ENCODE measurements at regions not wholly inside any gene's neighbourhood (a gene's known extent, or its start where the extent isn't known, plus 50 kb on each side); places are given as distances from the start of the nearest gene placed in this dataset.

DNA sequence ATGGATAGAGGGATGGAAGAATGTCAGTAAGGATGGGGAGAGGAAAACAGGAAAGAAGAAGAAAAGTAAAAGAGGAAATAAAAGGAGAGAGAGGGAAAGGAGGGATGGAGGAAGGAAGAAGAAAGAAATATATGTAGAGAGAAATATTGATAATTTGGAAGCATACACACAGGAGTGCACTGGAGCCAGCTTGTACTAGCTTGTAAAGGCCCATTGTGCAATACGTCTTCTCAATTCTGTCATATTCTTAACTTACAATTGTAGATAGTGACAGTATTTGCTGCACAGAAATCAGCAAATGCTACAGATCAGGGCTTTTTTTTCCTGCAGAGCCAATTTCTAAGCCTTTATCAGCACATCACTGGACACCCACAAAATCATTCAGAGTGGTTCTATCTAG lies 458.8 kb upstream of the WWC1 start:
- TF ChIP-seq, protein P1, sequence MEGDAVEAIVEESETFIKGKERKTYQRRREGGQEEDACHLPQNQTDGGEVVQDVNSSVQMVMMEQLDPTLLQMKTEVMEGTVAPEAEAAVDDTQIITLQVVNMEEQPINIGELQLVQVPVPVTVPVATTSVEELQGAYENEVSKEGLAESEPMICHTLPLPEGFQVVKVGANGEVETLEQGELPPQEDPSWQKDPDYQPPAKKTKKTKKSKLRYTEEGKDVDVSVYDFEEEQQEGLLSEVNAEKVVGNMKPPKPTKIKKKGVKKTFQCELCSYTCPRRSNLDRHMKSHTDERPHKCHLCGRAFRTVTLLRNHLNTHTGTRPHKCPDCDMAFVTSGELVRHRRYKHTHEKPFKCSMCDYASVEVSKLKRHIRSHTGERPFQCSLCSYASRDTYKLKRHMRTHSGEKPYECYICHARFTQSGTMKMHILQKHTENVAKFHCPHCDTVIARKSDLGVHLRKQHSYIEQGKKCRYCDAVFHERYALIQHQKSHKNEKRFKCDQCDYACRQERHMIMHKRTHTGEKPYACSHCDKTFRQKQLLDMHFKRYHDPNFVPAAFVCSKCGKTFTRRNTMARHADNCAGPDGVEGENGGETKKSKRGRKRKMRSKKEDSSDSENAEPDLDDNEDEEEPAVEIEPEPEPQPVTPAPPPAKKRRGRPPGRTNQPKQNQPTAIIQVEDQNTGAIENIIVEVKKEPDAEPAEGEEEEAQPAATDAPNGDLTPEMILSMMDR (IDR thresholded peaks at IDR 0.05): no peak

DNA sequence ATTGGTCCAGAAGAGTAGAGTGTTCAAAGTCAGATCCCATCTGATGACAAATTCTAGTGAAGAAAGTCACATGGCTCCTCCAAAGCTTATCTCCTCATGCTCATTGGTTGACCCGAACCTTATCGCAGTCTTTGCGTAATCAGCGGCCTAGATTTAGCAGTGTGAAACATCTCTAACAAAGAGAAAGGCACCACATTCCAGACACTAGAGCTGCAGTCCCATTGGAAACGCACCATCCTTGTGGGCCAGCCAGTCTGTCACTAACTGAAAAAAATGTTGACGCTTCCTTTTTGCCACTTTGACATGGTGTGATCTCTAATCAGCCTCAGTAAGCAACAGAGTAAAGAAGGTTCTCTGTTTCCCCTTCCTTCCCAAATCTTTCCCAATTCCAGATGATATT lies 458.0 kb upstream of the WWC1 start:
- TF ChIP-seq, protein P1 (IDR thresholded peaks at IDR 0.05): no peak

DNA sequence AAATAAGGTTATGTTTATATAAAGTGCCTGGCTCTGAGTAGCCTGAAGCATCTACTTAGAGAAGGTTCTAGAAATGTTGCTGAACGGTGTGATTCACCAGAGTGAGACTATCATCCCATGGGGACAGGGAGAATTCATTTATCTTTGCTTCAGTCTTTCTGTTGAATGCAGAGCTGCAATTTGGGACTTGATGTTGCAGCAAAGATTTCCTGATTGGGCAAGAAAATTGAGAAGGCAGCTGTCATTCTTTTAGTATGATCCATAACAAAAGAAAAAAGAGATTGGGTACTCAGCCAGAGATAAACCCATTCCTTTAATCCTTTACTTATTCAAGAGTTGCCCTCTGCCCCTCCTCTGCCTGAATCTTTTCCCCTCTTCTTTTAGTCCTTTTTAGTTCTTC lies 456.3 kb upstream of the WWC1 start:
- TF ChIP-seq, protein P1 (IDR thresholded peaks at IDR 0.05): no peak

DNA sequence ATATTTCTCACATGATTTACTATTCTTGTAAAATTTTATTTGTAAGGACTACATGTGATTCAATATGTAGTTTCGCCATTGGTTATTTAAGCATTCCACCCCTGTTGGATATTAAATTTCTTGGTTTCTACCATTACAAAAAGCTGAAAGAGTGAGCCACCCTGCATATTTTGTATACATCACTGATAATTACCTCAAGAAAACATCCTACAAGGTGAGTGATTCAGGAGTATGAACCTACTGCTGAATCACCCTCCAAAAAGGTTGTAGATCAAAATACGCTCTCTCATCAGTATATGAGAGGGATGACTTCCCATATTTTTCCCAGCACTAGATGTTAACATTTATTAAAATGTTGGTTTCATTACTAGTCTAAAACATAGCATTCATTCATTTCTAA lies 454.3 kb upstream of the WWC1 start:
- TF ChIP-seq, protein P1 (IDR thresholded peaks at IDR 0.05): no peak

DNA sequence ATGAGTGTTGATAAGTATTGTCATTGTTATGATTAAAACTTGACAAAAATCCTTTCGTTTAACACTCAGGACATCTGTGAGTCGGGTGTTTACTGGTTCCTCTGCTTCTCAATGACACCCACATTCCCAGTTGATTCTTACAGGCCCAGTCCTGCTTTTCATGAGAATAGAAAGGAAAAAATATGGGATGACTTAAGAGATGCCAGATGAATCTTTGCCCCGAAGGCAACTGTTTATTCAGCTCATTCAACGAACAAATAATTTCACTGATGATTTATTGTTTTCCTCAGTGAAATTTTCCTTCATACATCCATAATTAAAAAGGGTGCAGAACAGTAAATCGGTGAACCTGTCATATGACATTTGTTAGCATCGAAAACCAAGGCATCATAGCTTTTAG lies 452.4 kb upstream of the WWC1 start:
- TF ChIP-seq, protein P1 (IDR thresholded peaks at IDR 0.05): no peak

DNA sequence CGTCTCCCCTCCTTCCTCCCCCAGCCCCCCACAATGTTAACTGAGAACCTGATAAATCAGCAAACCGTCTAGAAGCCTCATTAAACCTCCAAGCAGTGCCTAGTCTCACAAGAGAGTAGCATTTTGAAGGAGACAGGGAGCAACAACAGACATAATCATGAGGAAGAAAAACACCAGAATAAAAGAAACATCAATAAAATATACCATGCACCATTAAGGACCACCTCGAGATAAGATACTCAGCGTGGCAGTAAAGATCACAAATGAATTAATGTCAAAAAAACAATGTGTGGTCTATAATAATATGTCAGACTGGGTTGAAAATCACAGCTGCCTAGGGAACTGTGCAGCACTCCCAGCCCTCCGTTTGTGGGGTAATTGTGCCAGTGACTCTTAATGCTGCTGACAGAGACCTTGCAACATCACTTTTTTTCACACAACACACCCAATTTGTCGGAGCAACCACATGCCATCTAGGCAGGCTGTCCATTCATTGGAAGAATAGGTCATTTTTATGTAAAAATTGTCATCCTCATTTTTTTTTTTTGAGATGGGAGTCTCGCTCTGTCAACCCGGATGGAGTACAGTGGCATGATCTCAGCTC lies 450.8 kb upstream of the WWC1 start:
- TF ChIP-seq, protein P1 (IDR thresholded peaks at IDR 0.05): no peak

DNA sequence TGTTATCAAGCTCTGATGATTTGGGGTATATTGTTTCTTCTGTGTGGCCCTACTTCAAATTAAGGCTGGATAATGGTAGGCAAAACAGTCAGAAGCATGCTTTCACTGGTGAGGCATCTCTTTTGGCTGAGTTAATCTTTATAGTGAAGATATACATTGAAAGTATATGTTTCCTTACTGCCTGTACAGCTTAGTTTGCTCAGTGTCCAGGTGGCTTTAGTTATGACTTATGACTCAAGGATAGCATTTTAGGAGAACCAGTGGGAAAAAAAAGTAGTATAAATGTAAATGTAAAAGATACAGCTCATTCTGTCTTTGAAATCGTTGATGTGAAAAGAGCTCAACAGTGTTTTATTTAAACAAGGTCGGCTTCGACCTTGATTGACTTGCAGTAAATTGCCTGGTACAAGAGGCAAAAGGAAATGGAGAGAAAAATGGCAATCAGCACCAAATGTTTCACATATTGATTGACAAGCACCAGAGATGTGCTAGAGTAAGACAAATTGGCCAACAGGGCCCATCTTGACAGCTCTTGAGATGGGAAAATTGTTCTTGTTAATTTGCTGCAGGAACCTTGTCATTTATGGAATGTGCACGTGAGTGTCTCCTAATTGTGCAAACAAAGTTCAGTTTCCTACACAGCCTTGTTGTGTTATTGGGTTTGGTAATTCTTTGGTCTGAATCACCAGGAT lies 447.4 kb upstream of the WWC1 start:
- TF ChIP-seq, protein P1 (IDR thresholded peaks at IDR 0.05): no peak

Data from LNCAP (cell line).